Kidney (tissue), 13 donors: ENCODE measurements at regions not wholly inside any gene's neighbourhood (a gene's known extent, or its start where the extent isn't known, plus 50 kb on each side); places are given as distances from the start of the nearest gene placed in this dataset.

Experiments
- DNase-seq, 5 donors: peaks; one replicate each; pipeline ENCODE4 v3.0.0-alpha.2; 2013 to 2020
- FAIRE-seq: peaks from 2 replicates; lab custom pipeline; 2012; peaks lifted over from hg19 to GRCh38; lab: Jason Lieb, UNC
- H3K27ac ChIP-seq, 2 donors: one replicate each; pipeline ENCODE4 v1.7.0; 2013; ENCODE audit warnings: low read depth in 2 of 2, low read length in 2 of 2, inconsistent platforms in 1 of 2
- H3K27me3 ChIP-seq: one replicate; pipeline ENCODE4 v1.7.1; 2013; ENCODE audit warnings: low read length, inconsistent platforms; ENCODE audit not compliant: control insufficient read depth, insufficient read depth
- H3K36me3 ChIP-seq, 3 donors: one replicate each; pipeline versions ENCODE4 v1.7.0 to v1.7.1; 2013; ENCODE audit warnings: low read length in 3 of 3, control low read depth in 1 of 3, inconsistent platforms in 1 of 3; ENCODE audit not compliant: insufficient read depth in 3 of 3, control insufficient read depth in 2 of 3
- H3K4me1 ChIP-seq, 3 donors: one replicate each; pipeline versions ENCODE4 v1.7.0 to v1.7.1; 2013; ENCODE audit warnings: low read length in 3 of 3, inconsistent platforms in 1 of 3, low read depth in 1 of 3; ENCODE audit not compliant: control insufficient read depth in 2 of 3, insufficient read depth in 2 of 3
- H3K4me3 ChIP-seq, 3 donors: one replicate each; pipeline versions ENCODE4 v1.7.0 to v1.8.1; 2013; ENCODE audit warnings: low read length in 3 of 3, control low read depth in 1 of 3, inconsistent platforms in 1 of 3
- H3K9ac ChIP-seq, 3 donors: one replicate each; pipeline versions ENCODE4 v1.7.0 to v1.7.1; 2013; ENCODE audit warnings: low read length in 3 of 3, control low read depth in 1 of 3, inconsistent platforms in 1 of 3
- H3K9me3 ChIP-seq, 3 donors: one replicate each; pipeline versions ENCODE4 v1.7.0 to v1.7.1; 2013; ENCODE audit warnings: low read length in 3 of 3, control low read depth in 1 of 3, inconsistent platforms in 1 of 3; ENCODE audit not compliant: control insufficient read depth in 2 of 3, insufficient read depth in 1 of 3
- CTCF ChIP-seq: IDR thresholded peaks from 3 replicates; pipeline ENCODE4 v1.5.1; 2012; ENCODE audit warnings: mild to moderate bottlenecking, moderate library complexity, borderline replicate concordance; ENCODE audit not compliant: insufficient read depth; ENCODE audit errors: extremely low read depth
- intact Hi-C: fragments of 100-400 bp; cut with DNase I; formaldehyde crosslinking; loops from one replicate; pipeline ENCODE4 v1.11.1; 2022
- donor health status: control.
- donor health status: control.
- donor health status: control.
- donor health status: control.
- donor health status: control.
- donor health status: DM: yes; HTN: yes; CAD: no.
- donor health status: Normal renal cell carcinoma (clear cell type).

GRCh38 chr2:152227969-152228592 is 52.5 kb upstream of the STAM2 start:
- no peak overlapping the region for H3K27ac ChIP-seq
- no peak overlapping the region for H3K9ac ChIP-seq
- H3K4me3 ChIP-seq: no peak overlapping the region
- intact Hi-C loops: no loop called here
- no peak for TF ChIP-seq CTCF
- no peaks in the 10 kb centered on the region for H3K36me3 ChIP-seq
- peaks cover 0 to under 1% (median under 1%) of the 10 kb centered on the region in 3 donors for H3K4me1 ChIP-seq
- H3K9me3 ChIP-seq: no peaks in the 10 kb centered on the region
- FAIRE-seq (no peak), DNase-seq (no peak)
- no peaks in the 10 kb centered on the region for H3K27me3 ChIP-seq

DNA sequence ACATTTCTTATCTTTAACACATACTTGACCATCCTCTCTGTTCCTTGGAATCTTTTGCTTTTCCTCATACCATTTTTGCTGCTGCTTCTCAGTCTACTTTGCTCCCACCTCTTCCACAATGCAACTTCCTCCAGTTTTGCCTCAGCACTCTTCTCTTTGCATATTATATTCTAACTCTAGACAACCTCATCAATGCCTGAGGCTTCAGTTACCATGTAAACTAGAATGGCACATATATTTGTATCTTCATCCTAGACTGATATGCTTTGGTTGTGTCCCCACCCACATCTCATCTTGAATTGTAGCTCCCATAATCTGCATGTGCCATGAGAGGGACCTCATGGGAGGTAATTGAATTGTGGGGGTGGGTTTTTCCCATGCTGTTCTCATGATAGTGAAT is 55.9 kb upstream of the STAM2 start:
- H3K9me3 ChIP-seq: no peaks in the 10 kb centered on the region
- FAIRE-seq (no peak), DNase-seq (no peak)
- no peaks in the 10 kb centered on the region for H3K4me1 ChIP-seq
- H3K4me3 ChIP-seq: no peak overlapping the region
- no peak overlapping the region for H3K9ac ChIP-seq
- no peak overlapping the region for H3K27ac ChIP-seq
- H3K36me3 ChIP-seq: no peaks in the 10 kb centered on the region
- intact Hi-C loops: no loop called here
- no peak for TF ChIP-seq CTCF
- H3K27me3 ChIP-seq: no peaks in the 10 kb centered on the region

- no peak for FAIRE-seq
- no peaks in the 10 kb centered on the region for H3K36me3 ChIP-seq
- H3K4me3 ChIP-seq: no peak overlapping the region
- no peaks in the 10 kb centered on the region for H3K27me3 ChIP-seq
- no peak overlapping the region for H3K9ac ChIP-seq
- DNase-seq: no peak
- no peaks in the 10 kb centered on the region for H3K9me3 ChIP-seq
- intact Hi-C loops: no loop called here
- no peaks in the 10 kb centered on the region for H3K4me1 ChIP-seq
- H3K27ac ChIP-seq: no peak overlapping the region
- TF ChIP-seq CTCF: no peak
Observed at GRCh38 chr2:152234277-152234676, 58.7 kb upstream of the STAM2 start.
